HCT116 (cell line): ENCODE measurements at regions not wholly inside any gene's neighbourhood (a gene's known extent, or its start where the extent isn't known, plus 50 kb on each side); places are given as distances from the start of the nearest gene placed in this dataset.

ENCODE experiments used
- ATAC-seq: fragments of 200-7000 bp; cut with Tn5 transposase; 2 replicates; pipeline ENCODE4 v1.9.1; 2020; ENCODE audit warnings: mild to moderate bottlenecking, moderate library complexity
- BruUV-seq: library from RNA; stranded (reverse); fragments of 400-500 nt; replicated peaks from 2 replicates; lab custom pipeline; 2021; lab: Mats Ljungman, UMichigan
- CTCF ChIA-PET: fragments of 300-600 bp; sonication (Branson Sonifier 250); formaldehyde crosslinking; loops from one replicate; lab custom pipeline; 2021; ENCODE audit warnings: antibody characterized with exemption; lab: Charles Lee
- POLR2A ChIA-PET: fragments of 300-600, 350-600 bp; sonication (Branson Sonifier 250); formaldehyde crosslinking; loops from one replicate; lab custom pipeline; 2021; ENCODE audit warnings: antibody characterized with exemption; lab: Charles Lee
- RAD21 ChIA-PET, 2 experiments: fragments of 300-600 bp; sonication (Branson Sonifier 250); formaldehyde crosslinking; loops; one replicate each; lab custom pipeline; 2023; ENCODE audit warnings: low total read pairs in 2 of 2; ENCODE audit not compliant: uncharacterized antibody in 2 of 2, unreplicated experiment in 2 of 2, low non-redundant PET in 1 of 2; lab: Charles Lee
- DNase-seq: peaks from one replicate; pipeline ENCODE4 v3.0.0-alpha.2; 2010; ENCODE audit warnings: low read depth, low spot score
- H2AFZ ChIP-seq: fragments of 200-600 bp; shearing (Covaris generic), sonication (generic); 2 replicates; pipeline ENCODE4 v1.6.1; 2017; ENCODE audit warnings: low read depth, mixed run types, mixed read lengths, antibody characterized with exemption, low read length; ENCODE audit not compliant: poor library complexity, severe bottlenecking
- H3K27ac ChIP-seq: 2 replicates; pipeline ENCODE4 v1.5.1; 2012; ENCODE audit warnings: low read depth, low read length
- H3K27me3 ChIP-seq: fragments of 200-600 bp; sonication (generic); 2 replicates; pipeline ENCODE4 v1.6.1; 2016; ENCODE audit warnings: mixed run types, low read length, mixed read lengths; ENCODE audit not compliant: insufficient read depth
- H3K36me3 ChIP-seq, 2 experiments: fragments of 200-500 bp in 1 of 2; fragments of 200-600 bp in 1 of 2; sonication (Bioruptor generic) in 1 of 2; sonication (generic) in 1 of 2; 2 replicates each; pipeline versions ENCODE4 v1.5.1 to v1.6.1; 2014 to 2016; ENCODE audit warnings: low read length in 2 of 2, inconsistent platforms in 1 of 2, mixed read lengths in 1 of 2, mixed run types in 1 of 2; ENCODE audit not compliant: insufficient read depth in 2 of 2, control insufficient read depth in 1 of 2
- H3K4me1 ChIP-seq, 2 experiments: fragments of 200-600 bp in 1 of 2; sonication (generic) in 1 of 2; 2 replicates each; pipeline versions ENCODE4 v1.5.1 to v1.6.1; 2012 to 2017; ENCODE audit warnings: low read length in 2 of 2, inconsistent platforms in 1 of 2, mild to moderate bottlenecking in 1 of 2, mixed read lengths in 1 of 2, mixed run types in 1 of 2, moderate library complexity in 1 of 2; ENCODE audit not compliant: insufficient read depth in 2 of 2, control insufficient read depth in 1 of 2
- H3K4me2 ChIP-seq: fragments of 200-600 bp; sonication (generic); 2 replicates; pipeline ENCODE4 v1.6.1; 2017; ENCODE audit warnings: mixed run types, low read length, mixed read lengths
- H3K4me3 ChIP-seq, 2 experiments: fragments of 200-600 bp in 1 of 2; sonication (generic) in 1 of 2; replicated peaks in 1 of 2; 2 replicates each; pipeline ENCODE4 v1.5.1; 2011 to 2016; ENCODE audit warnings: low read length in 2 of 2, control low read depth in 1 of 2, low read depth in 1 of 2, mild to moderate bottlenecking in 1 of 2, mixed read lengths in 1 of 2, mixed run types in 1 of 2
- H3K79me2 ChIP-seq: fragments of 200-600 bp; sonication (generic); 2 replicates; pipeline ENCODE4 v1.6.1; 2017; ENCODE audit warnings: mild to moderate bottlenecking, mixed run types, low read length, moderate library complexity, mixed read lengths; ENCODE audit not compliant: insufficient read depth
- H3K9ac ChIP-seq: fragments of 200-600 bp; sonication (generic); 2 replicates; pipeline ENCODE4 v1.6.1; 2016; ENCODE audit warnings: low read length, mixed read lengths
- H3K9me2 ChIP-seq: fragments of 200-600 bp; sonication (generic), shearing (Covaris generic); 2 replicates; pipeline ENCODE4 v1.6.1; 2017; ENCODE audit warnings: mixed run types, mild to moderate bottlenecking, moderate library complexity; ENCODE audit not compliant: insufficient read depth
- H3K9me3 ChIP-seq, 2 experiments: fragments of 200-500 bp in 1 of 2; fragments of 200-600 bp in 1 of 2; sonication (Bioruptor generic) in 1 of 2; sonication (generic) in 1 of 2; 2 replicates each; pipeline ENCODE4 v1.6.1; 2014 to 2017; ENCODE audit warnings: low read length in 2 of 2, mixed read lengths in 2 of 2, inconsistent platforms in 1 of 2, low read depth in 1 of 2, mild to moderate bottlenecking in 1 of 2, mixed run types in 1 of 2, moderate library complexity in 1 of 2; ENCODE audit not compliant: control insufficient read depth in 1 of 2, insufficient read depth in 1 of 2
- H4K20me1 ChIP-seq: fragments of 200-600 bp; sonication (generic), shearing (Covaris generic); 2 replicates; pipeline ENCODE4 v1.6.1; 2017; ENCODE audit warnings: mixed run types, mild to moderate bottlenecking, moderate library complexity; ENCODE audit not compliant: insufficient read depth
- CBX3 ChIP-seq: IDR thresholded peaks from 2 replicates; pipeline ENCODE4 v1.6.1; 2012; ENCODE audit warnings: low read depth
- CEBPB ChIP-seq: IDR thresholded peaks from 2 replicates; pipeline ENCODE4 v1.6.1; 2012; ENCODE audit warnings: low read depth
- EGR1 ChIP-seq: IDR thresholded peaks from 2 replicates; pipeline ENCODE4 v1.6.1; 2012; ENCODE audit warnings: low read depth
- ELF1 ChIP-seq: IDR thresholded peaks from 2 replicates; pipeline ENCODE4 v1.6.1; 2012; ENCODE audit warnings: low read depth, borderline replicate concordance
- JUND ChIP-seq: IDR thresholded peaks from 2 replicates; pipeline ENCODE4 v1.6.1; 2012
- POLR2A ChIP-seq: IDR thresholded peaks from 2 replicates; pipeline ENCODE4 v1.7.0; 2011; ENCODE audit warnings: borderline replicate concordance; ENCODE audit not compliant: insufficient read depth, insufficient read length; ENCODE audit errors: extremely low read depth
- POLR2AphosphoS5 ChIP-seq: IDR thresholded peaks from 2 replicates; pipeline ENCODE4 v1.6.1; 2011; ENCODE audit warnings: mild to moderate bottlenecking, low read depth, low read length, moderate library complexity
- SIN3A ChIP-seq: IDR thresholded peaks from 2 replicates; pipeline ENCODE4 v1.6.1; 2012; ENCODE audit warnings: low read depth
- SRF ChIP-seq: IDR thresholded peaks from 2 replicates; pipeline ENCODE4 v1.6.1; 2012; ENCODE audit warnings: low read depth
- TCF7L2 ChIP-seq: IDR thresholded peaks from 2 replicates; pipeline ENCODE4 v1.7.0; 2011; ENCODE audit warnings: borderline replicate concordance, inconsistent platforms; ENCODE audit not compliant: insufficient read depth, insufficient read length; ENCODE audit errors: extremely low read depth
- intact Hi-C: fragments of 100-400 bp; cut with micrococcal nuclease; formaldehyde crosslinking; loops from 2 replicates; pipeline ENCODE4 v1.10.0; 2022
- TF ChIP-seq, protein P1 (sequence below): IDR thresholded peaks from 2 replicates; pipeline ENCODE4 v1.6.1; 2012; ENCODE audit warnings: low read depth
- TF ChIP-seq, protein P2 (sequence below): IDR thresholded peaks from 2 replicates; pipeline ENCODE4 v1.6.1; 2012

DNA sequence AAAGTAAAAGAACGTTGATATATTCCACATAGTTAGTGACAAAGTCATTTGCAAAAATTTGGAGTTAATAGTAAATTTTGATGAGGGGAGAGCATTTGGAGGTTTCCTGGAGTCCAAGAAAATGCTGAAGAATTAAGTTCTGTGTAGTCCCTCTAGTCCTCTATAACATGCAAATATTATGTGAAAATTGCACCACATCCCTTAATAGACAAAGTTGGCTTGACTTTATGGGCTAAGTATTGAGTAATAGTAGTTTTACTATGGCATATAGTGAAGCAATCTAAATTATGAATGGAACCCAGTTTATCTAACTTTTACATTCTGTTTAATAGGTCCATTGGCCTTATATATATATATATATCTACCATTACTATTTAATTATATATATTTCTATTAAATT is 66.4 kb upstream of the DCN start:
- DNase-seq (no peak), ATAC-seq (no peak)
- Histone ChIP-seq H3K9me3 (no peaks in the 10 kb centered on the region), H3K27ac (no peak overlapping the region), H3K27me3 (no peaks in the 10 kb centered on the region), H4K20me1 (no peaks in the 10 kb centered on the region), H3K4me3 (no peak overlapping the region), H3K4me2 (no peak overlapping the region), H2AFZ (no peak overlapping the region), H3K9ac (no peak overlapping the region), H3K36me3 (no peaks in the 10 kb centered on the region), H3K79me2 (no peaks in the 10 kb centered on the region), H3K4me1 (no peaks in the 10 kb centered on the region), H3K9me2 (no peaks in the 10 kb centered on the region)
- ChIA-PET POLR2A (no interaction called here), CTCF (no interaction called here), RAD21 (no interaction called here)
- intact Hi-C loops, result loop anchor here (5.0 kb wide), 1 partner anchor 72 kb away; no protein-coding TSS in a partner anchor
- TF ChIP-seq JUND (no peak), POLR2A (no peak), SIN3A (no peak), ELF1 (no peak), CBX3 (no peak), EGR1 (no peak), POLR2AphosphoS5 (no peak), CEBPB (no peak), TCF7L2 (no peak), SRF (no peak)
- TF ChIP-seq, protein P1, sequence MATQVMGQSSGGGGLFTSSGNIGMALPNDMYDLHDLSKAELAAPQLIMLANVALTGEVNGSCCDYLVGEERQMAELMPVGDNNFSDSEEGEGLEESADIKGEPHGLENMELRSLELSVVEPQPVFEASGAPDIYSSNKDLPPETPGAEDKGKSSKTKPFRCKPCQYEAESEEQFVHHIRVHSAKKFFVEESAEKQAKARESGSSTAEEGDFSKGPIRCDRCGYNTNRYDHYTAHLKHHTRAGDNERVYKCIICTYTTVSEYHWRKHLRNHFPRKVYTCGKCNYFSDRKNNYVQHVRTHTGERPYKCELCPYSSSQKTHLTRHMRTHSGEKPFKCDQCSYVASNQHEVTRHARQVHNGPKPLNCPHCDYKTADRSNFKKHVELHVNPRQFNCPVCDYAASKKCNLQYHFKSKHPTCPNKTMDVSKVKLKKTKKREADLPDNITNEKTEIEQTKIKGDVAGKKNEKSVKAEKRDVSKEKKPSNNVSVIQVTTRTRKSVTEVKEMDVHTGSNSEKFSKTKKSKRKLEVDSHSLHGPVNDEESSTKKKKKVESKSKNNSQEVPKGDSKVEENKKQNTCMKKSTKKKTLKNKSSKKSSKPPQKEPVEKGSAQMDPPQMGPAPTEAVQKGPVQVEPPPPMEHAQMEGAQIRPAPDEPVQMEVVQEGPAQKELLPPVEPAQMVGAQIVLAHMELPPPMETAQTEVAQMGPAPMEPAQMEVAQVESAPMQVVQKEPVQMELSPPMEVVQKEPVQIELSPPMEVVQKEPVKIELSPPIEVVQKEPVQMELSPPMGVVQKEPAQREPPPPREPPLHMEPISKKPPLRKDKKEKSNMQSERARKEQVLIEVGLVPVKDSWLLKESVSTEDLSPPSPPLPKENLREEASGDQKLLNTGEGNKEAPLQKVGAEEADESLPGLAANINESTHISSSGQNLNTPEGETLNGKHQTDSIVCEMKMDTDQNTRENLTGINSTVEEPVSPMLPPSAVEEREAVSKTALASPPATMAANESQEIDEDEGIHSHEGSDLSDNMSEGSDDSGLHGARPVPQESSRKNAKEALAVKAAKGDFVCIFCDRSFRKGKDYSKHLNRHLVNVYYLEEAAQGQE, result no peak
- TF ChIP-seq, protein P2, sequence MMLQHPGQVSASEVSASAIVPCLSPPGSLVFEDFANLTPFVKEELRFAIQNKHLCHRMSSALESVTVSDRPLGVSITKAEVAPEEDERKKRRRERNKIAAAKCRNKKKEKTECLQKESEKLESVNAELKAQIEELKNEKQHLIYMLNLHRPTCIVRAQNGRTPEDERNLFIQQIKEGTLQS, result no peak
- no TSS peak for BruUV-seq
